GM12875 (cell line): ENCODE measurements at regions not wholly inside any gene's neighbourhood (a gene's known extent, or its start where the extent isn't known, plus 50 kb on each side); places are given as distances from the start of the nearest gene placed in this dataset.
"Not testable (repeated sequence)": the region's sequence is repeated elsewhere in the genome, so short reads cannot be mapped to it uniquely, and the experiment has no call there.

Source experiments
- H3K4me3 ChIP-seq: one replicate; pipeline ENCODE4 v1.5.1; 2011; ENCODE audit warnings: low read depth, low read length, control low read depth
- TF ChIP-seq, protein P1 (sequence below): IDR thresholded peaks from 2 replicates; pipeline ENCODE4 v1.5.1; 2011; ENCODE audit warnings: low read depth, mild to moderate bottlenecking, control low read depth, inconsistent platforms, low read length, moderate library complexity, borderline replicate concordance; ENCODE audit not compliant: insufficient read depth

DNA sequence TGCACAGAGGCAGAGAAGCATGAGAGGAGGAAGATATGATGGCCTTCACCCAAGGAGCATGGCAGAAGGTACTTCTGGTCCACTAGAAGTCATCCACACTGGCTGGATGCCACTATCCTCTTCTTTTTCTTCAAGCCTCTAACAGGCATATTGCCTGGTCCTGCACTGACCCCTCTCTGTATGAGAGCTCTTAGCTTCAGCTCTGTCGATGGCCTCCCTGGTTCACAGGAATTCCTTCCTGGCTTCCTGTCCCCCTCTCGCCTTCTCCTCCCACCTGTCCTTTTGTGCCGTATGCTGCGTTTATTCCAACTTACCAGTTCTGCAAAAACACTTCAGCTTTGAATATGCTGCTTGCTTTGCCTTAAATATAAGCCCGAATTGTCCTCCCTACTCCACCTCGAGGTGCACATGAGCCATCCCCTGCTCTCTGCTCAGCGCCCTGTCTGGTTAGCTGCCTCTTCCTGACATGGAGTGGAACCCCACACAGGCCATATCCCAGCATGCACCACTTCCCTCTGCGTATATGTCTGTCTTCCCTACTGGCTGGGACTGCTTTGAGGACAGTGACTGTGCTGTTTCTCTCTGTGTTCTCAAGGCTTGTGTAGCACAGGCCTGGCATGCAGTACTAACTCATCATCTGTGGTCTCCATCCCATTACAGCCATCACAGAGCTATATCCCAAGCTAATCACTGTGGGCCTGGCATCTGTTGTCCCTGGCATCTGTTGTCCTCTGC lies 474.9 kb downstream of the EIPR1 start:
- TF ChIP-seq, protein P1, sequence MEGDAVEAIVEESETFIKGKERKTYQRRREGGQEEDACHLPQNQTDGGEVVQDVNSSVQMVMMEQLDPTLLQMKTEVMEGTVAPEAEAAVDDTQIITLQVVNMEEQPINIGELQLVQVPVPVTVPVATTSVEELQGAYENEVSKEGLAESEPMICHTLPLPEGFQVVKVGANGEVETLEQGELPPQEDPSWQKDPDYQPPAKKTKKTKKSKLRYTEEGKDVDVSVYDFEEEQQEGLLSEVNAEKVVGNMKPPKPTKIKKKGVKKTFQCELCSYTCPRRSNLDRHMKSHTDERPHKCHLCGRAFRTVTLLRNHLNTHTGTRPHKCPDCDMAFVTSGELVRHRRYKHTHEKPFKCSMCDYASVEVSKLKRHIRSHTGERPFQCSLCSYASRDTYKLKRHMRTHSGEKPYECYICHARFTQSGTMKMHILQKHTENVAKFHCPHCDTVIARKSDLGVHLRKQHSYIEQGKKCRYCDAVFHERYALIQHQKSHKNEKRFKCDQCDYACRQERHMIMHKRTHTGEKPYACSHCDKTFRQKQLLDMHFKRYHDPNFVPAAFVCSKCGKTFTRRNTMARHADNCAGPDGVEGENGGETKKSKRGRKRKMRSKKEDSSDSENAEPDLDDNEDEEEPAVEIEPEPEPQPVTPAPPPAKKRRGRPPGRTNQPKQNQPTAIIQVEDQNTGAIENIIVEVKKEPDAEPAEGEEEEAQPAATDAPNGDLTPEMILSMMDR = no peak
- no peak overlapping the region for H3K4me3 ChIP-seq

DNA sequence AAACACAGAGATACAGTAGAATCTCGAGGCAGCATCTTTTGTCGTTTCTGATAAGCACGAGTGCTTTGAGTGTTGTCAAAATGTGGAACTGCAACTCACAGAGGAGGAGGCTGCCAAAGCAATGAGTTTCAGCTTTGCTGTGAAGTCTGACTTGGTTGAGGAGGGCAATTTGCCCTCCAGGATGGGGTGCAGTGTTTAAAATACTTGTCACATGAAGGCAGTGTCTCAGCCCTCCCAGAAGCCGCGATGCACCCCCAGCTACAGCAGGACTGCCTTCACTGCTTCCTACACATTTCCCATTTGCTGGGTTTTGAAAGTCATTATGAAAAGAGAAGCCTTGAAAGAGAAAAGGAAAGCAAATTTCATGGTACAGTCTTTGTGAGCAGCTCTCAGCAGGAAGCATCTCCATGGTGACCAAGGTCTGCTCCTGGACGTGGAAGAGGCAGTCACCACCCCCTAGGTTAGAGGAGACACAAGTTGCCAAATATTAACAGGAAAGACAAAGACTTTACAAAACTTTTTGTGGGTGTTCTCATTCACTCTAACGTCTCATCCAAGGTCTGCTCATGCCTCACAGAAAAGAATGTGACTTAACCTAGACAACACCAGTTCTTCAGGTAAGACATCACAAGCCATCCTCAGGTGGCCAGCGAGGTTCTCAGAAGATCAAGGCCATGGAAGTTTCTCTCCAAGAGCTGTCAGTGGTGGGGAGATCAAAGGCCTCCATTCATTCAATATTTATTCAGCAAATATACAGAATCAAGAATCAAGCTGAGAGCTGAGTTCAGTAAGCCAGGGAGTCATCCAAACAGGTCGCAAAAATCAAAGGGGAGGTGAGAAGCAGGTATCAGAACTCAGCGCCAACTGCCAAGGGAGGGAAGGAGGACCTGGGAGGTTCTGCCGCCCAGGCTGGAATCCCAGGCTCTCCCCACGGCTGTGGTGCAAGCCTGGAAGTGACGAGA lies 476.0 kb downstream of the EIPR1 start:
- TF ChIP-seq, protein P1 = no peak
- H3K4me3 ChIP-seq = no peak overlapping the region

- H3K4me3 ChIP-seq = no peak overlapping the region
- TF ChIP-seq, protein P1 = no peak
These were observed 477.8 kb downstream of the EIPR1 start for GRCh38 chr2:2899826-2900225.

- TF ChIP-seq, protein P1 = no peak
- H3K4me3 ChIP-seq = no peak overlapping the region
These were observed 478.9 kb downstream of the EIPR1 start for GRCh38 chr2:2898744-2899143.

GRCh38 chr2:2896643-2897042 lies 481.0 kb downstream of the EIPR1 start:
- TF ChIP-seq, protein P1 = no peak

DNA sequence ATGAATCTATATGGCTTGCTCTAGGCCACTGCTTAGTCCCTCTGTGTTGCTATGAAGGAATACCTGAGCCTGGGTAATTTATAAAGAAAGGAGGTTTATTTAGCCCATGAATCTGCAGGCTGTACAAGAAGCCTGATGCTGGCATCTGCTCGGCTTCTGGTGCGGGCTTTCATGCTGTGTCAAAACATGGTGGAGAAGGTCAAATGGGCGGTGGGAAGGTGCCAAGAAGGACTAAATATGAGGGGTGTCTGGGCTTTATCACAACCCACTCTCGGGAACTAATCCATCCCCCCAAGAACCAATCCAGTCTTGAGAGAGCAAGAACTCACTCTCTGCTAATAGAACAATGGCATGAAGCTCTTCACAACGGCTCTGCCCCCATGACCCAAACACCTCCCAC lies 481.6 kb downstream of the EIPR1 start:
- H3K4me3 ChIP-seq = no peak overlapping the region

More at GRCh38 chr2:2896643-2897042, 481.0 kb downstream of the EIPR1 start:
- H3K4me3 ChIP-seq = no peak overlapping the region

GRCh38 chr2:2894011-2894410 lies 483.6 kb downstream of the EIPR1 start:
- H3K4me3 ChIP-seq = not testable (repeated sequence)

More for the DNA sequence above, 481.6 kb downstream of the EIPR1 start:
- TF ChIP-seq, protein P1 = no peak
